GM18870 (cell line): ENCODE measurements at regions not wholly inside any gene's neighbourhood (a gene's known extent, or its start where the extent isn't known, plus 50 kb on each side); places are given as distances from the start of the nearest gene placed in this dataset.

Source experiments
- ATAC-seq: cut with Tn5 transposase; IDR thresholded peaks from one replicate; pipeline ENCODE4 v1.9.1; 2021; ENCODE audit warnings: moderate library complexity; ENCODE audit not compliant: unreplicated experiment

GRCh38 chr18:8962855-8963635 lies 139.5 kb upstream of the NDUFV2 start:
- no peak for ATAC-seq

DNA sequence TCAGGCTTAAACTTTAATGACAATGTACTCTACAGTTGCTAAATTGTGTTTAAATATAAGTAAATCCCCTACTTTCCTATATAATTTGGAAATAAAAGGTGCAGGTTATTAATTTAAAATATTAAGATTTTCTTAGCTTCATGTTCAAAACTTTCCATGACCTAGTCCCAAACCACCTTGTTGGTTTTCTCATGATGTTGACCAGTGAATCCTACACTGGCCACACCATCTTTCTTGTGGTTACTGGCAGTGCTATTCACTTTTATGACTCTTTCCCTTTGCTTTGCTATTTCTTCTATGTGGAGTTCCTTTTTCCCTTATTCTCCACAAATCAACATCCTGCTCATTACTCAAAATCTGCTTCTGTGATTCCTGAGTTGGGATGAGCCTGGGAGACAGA lies 138.6 kb upstream of the NDUFV2 start:
- no peak for ATAC-seq

DNA sequence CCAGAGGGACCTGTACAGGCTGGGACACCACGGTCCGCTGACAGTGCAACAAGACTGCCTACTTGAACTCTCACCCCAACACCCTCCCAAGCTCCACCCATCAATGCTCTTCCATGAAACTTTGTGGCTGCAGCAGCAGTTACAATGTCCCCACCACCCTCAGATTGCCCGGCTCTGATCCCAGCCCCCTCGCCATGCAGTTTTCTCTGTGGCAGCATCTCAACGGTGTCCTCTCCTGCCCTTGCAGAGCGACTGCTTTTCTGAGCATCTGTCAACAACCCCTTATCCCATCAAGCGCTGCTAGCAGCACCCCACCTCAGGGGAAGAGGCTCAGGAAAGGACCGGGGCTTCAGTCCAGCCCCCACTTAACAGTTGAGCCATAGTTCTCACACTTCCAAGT lies 137.1 kb upstream of the NDUFV2 start:
- no peak for ATAC-seq

GRCh38 chr18:8966821-8967220 lies 135.7 kb upstream of the NDUFV2 start:
- ATAC-seq, result no peak

DNA sequence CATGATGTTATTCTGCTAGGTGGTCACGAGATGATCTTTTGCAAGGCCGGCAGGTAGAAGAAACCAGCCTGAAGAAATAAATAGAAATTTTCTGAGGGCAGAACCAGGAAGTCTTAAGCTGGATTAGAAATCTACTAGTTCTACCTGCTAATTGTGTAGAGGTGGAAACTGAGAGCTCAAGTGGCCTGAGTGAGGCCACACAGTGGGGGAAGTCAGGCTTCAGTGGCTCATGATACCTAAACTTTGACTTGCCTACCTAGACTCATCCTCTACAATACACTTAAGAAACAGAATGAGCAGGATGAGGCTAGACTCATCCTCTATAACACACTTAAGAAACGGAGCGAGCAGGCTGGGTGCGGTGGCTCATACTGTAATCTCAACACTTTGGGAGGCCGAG lies 134.9 kb upstream of the NDUFV2 start:
- ATAC-seq, result no peak

- no peak for ATAC-seq
Observed at GRCh38 chr18:8969639-8970390, 132.7 kb upstream of the NDUFV2 start.

- ATAC-seq, result no peak
Observed at GRCh38 chr18:8970843-8971242, 131.7 kb upstream of the NDUFV2 start.

- no peak for ATAC-seq
Observed at GRCh38 chr18:8972116-8972515, 130.4 kb upstream of the NDUFV2 start.

- no peak for ATAC-seq
Observed at GRCh38 chr18:8974279-8974678, 128.2 kb upstream of the NDUFV2 start.

DNA sequence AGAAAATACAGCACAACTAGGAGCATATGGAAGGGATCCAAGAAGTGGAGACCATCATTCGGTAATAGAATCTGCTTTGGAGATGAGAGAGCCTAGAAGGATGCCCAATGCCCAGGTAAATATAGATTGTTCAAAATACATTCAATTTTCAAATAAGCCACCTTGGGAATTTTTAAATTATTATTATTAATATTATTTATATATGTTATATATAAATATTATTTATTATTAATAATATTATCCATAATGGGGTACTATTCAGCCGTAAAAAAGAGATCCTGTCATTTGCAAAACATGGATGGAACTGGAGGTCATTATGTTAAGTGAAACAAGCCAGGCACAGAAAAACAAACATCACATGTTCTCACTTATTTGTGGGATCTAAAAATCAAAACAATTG lies 127.8 kb upstream of the NDUFV2 start:
- ATAC-seq, result no peak

GRCh38 chr18:8975624-8976023 lies 126.9 kb upstream of the NDUFV2 start:
- no peak for ATAC-seq

DNA sequence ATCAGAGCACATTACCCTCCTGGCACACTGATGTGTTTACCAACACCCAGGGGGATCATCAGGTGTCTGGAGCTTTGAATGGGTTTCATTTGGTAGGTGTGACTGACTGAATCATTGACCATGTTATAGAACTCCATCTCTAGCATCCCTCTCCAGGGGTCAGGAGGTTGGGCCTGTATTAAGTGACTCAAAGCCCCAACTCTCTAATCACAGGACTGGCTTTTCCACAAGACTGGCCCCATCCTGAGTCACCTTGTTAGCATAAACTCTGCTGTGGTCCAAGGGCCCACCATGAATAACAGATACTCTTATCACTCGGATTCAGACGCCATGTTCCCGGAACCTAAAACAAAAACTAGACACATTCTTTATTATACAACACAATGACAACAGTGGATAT lies 125.9 kb upstream of the NDUFV2 start:
- ATAC-seq, result no peak

DNA sequence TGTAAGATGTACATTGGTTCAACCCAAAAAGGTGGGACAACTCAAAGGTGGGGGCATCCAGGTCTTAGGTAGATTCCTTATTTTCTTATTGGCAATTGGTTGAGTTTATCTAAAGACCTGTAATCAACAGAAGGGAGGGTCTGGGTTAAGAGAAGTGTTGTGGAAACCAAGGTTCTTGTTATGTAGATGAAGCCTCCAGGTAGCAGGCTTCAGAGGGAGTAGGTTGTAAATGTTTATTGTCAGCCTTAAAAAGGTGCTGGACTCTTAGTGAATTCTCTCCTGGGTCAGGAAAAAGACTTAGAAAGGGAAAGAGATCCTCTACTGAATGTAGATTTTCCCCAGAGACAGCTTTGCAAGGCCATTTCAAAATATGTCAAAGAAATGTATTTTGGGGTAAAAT lies 125.3 kb upstream of the NDUFV2 start:
- ATAC-seq, result no peak

- no peak for ATAC-seq
Observed at GRCh38 chr18:8977701-8978100, 124.8 kb upstream of the NDUFV2 start.

- ATAC-seq, result no peak
Observed at GRCh38 chr18:8978394-8978793, 124.1 kb upstream of the NDUFV2 start.

DNA sequence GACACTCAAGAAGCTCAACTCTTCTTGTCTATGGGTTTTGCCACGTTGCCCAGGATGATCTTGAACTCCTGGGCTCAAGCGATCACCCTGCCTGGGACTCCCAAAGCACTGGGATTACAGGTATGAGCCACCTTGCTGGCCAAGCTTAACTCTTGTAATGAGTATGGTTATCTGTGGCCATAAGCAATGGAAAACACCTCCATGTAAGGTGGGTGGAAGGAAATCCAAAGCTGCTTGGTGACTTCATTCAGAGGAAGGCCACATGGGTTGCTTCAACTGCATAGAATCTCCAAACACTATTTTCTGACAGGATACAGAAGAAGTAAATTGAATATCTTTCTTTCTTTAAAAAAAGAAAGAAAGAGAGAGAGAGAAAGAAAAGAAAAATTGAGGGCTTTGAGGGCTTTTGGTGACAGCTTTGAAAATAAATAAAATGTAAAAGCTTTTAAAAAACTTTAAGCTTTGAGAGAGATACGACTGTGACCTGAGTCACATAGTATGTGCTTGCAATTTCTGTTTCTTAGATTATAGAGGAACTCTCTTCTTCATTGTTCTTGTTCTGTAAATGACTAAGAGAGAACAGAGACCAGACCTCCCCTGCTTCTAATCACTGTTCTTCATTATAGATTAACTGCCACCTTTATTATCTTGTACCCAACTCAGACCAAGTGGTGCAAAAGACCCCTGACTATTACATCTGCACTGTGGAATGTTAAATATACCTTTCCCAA lies 123.1 kb upstream of the NDUFV2 start:
- ATAC-seq, result no peak

DNA sequence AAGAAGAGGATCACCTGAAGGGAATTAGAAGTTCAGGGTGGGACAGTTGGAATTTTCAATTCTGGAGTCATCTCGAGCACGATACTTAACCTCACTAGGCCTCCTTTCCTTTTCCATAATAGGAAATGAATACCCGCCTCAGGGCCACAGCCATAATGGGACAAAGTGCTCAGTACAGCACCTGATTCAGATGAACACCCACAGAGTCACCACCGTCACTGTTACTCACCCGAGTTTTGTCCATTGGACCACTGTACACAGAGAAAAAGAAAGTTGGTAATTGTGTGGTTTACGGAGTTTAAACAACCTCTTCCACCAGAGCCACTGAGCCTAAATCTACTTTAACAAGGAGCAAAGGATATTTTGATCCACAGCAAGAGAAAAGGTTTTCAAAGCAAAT lies 122.0 kb upstream of the NDUFV2 start:
- ATAC-seq, result no peak

DNA sequence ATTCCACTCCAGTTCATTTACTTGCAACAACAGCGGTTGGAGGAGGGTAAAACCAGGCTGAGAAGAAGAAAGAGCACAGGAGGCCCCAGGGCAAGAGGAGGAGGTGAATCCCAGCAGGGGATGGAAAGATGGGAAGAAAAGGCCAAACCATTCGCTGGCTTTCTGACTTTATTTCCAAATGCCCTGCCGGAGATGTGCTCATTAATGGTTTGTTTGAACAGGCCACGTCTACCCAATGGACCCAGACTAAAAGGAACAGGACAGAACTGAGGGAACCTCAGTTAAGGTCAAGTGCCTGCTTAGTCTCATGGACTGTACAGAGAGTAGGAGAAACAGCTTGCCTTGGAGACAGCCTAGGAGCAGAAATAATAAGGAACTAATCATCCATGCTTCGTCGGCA lies 121.6 kb upstream of the NDUFV2 start:
- no peak for ATAC-seq

DNA sequence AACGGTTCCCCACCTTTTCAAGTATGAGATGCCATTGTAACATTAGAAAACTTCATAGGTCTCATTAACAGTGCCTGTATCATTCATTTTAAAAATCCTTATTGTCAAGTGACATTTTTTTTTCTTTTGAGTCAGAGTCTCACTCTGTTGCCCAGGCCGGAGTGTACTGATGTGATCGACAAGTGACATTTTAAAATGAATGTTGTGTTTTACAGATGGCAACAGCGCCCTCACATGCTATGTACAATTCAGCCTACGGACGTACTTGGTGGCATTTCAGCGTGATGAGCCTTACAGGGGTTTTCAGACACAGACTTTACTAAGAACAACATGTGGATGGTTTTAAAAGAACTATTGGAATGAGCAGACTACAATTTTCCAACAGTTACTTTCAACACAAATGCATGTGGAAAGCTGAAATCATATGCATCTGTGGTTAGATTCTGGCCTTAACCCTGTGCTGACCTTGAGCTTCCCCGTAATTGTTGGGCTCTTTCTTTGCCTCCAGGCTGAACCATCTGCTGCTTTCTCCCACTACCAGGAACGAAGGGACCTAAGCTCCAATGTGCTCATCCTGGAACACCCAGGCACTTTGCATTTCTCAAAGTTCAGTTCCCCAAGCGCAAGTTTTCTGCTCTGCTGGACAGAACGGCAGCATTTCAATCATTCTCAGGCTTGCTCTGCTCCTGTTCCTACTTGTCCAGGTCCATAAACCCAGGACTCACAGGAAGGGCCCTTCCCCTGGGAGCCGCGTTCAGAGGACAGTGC lies 119.9 kb upstream of the NDUFV2 start:
- ATAC-seq, result no peak

GRCh38 chr18:8983195-8983594 lies 119.3 kb upstream of the NDUFV2 start:
- ATAC-seq, result no peak

GRCh38 chr18:8984131-8984721 lies 118.3 kb upstream of the NDUFV2 start:
- no peak for ATAC-seq
